Breast epithelium (tissue), 4 donors: ENCODE measurements at regions not wholly inside any gene's neighbourhood (a gene's known extent, or its start where the extent isn't known, plus 50 kb on each side); places are given as distances from the start of the nearest gene placed in this dataset.

Experiments used
- DNase-seq, 2 donors: peaks; one replicate each; pipeline ENCODE4 v3.0.0-alpha.2; 2019; ENCODE audit warnings: low spot score in 2 of 2
- H3K27ac ChIP-seq, 2 donors: fragments of 200-600 bp; sonication (generic) in 1 of 2; one replicate each; pipeline ENCODE4 v1.5.1; 2016 to 2019; ENCODE audit warnings: mild to moderate bottlenecking in 1 of 2
- H3K27me3 ChIP-seq, 2 donors: fragments of 200-600 bp; sonication (generic) in 1 of 2; one replicate each; pipeline versions ENCODE4 v1.5.1 to v1.6.0; 2017 to 2019; ENCODE audit warnings: control low read depth in 1 of 2, mild to moderate bottlenecking in 1 of 2
- H3K36me3 ChIP-seq: fragments of 200-600 bp; one replicate; pipeline ENCODE4 v1.5.1; 2019
- H3K4me1 ChIP-seq, 2 donors: fragments of 200-600 bp; sonication (generic); one replicate each; pipeline ENCODE4 v1.5.1; 2016 to 2019; ENCODE audit warnings: control low read depth in 1 of 2
- H3K4me3 ChIP-seq, 3 donors: fragments of 200-600 bp; sonication (generic); 1 replicate in 2 of 3; 2 replicates in 1 of 3; pipeline ENCODE4 v1.5.1; 2016 to 2019; ENCODE audit warnings: mild to moderate bottlenecking in 3 of 3, moderate library complexity in 2 of 3
- H3K9me3 ChIP-seq, 2 donors: fragments of 200-600 bp; sonication (generic) in 1 of 2; one replicate each; pipeline ENCODE4 v1.5.1; 2016 to 2019; ENCODE audit warnings: control low read depth in 1 of 2
- POLR2A ChIP-seq: fragments of 450-650 bp; IDR thresholded peaks from one replicate; pipeline ENCODE4 v1.6.1; 2016; ENCODE audit warnings: antibody characterized with exemption, mild to moderate bottlenecking, moderate library complexity
- POLR2AphosphoS5 ChIP-seq, 3 donors: sonication (generic); formaldehyde crosslinking; IDR thresholded peaks; one replicate each; pipeline ENCODE4 v1.6.1; 2017; ENCODE audit warnings: antibody characterized with exemption in 3 of 3
- intact Hi-C: fragments of 100-400 bp; cut with DNase I; formaldehyde crosslinking; loops from one replicate; pipeline ENCODE4 v1.15.1; 2023; ENCODE audit warnings: low total_unique reads
- TF ChIP-seq, protein P1 (sequence below), 3 donors: fragments of 450-650 bp; IDR thresholded peaks; one replicate each; pipeline ENCODE4 v1.5.1; 2016 to 2017; ENCODE audit warnings: antibody characterized with exemption in 3 of 3, mild to moderate bottlenecking in 3 of 3, moderate library complexity in 3 of 3

DNA sequence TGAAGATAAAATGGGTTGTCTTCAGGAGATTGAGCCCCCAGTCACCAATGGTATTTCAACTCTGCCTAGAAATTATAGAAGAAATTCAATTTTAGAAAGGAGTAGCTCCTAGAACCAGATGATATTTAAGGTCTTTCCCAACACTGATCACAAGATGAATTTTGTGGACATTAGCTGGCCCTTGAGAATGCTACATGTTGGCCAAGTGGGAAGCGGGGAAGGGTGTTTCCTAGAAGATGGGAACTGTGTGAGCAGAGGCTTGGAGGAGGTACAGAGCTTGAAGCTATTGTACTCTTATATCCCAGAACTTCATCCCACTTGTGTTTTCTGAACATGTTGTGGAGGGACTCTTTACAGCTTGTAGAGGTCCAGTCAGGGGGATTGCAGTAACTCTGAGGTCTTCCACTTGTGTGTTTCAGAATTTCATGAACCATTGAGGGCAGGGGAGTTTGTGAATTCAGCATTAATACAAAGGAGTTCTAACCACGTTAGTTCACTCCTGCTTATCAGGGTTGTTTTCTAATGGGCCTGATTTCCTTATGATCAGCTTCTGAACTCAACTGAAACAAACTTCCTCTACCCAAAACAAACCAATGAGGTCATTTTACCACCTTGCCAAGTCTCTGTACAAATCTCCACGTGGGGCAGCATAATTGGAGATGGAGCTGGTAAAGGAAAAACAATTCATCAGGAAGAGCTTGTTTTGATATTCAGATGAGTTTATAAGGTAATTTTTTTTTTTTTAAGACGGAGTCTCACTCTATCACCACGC, 152.6 kb upstream of the TPM1 start:
- Histone ChIP-seq H3K9me3 (no peaks in the 10 kb centered on the region), H3K4me3 (no peak overlapping the region), H3K27me3 (no peaks in the 10 kb centered on the region), H3K27ac (peak overlapping the region; percentile 26 to 70), H3K4me1 (no peaks in the 10 kb centered on the region), H3K36me3 (no peaks in the 10 kb centered on the region)
- intact Hi-C loops, result no loop called here
- TF ChIP-seq, protein P1, sequence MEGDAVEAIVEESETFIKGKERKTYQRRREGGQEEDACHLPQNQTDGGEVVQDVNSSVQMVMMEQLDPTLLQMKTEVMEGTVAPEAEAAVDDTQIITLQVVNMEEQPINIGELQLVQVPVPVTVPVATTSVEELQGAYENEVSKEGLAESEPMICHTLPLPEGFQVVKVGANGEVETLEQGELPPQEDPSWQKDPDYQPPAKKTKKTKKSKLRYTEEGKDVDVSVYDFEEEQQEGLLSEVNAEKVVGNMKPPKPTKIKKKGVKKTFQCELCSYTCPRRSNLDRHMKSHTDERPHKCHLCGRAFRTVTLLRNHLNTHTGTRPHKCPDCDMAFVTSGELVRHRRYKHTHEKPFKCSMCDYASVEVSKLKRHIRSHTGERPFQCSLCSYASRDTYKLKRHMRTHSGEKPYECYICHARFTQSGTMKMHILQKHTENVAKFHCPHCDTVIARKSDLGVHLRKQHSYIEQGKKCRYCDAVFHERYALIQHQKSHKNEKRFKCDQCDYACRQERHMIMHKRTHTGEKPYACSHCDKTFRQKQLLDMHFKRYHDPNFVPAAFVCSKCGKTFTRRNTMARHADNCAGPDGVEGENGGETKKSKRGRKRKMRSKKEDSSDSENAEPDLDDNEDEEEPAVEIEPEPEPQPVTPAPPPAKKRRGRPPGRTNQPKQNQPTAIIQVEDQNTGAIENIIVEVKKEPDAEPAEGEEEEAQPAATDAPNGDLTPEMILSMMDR (IDR thresholded peaks at IDR 0.05), result no peak
- TF ChIP-seq POLR2AphosphoS5 (IDR thresholded peaks at IDR 0.05), result peak in 1 of 3 donors; percentile 18
- no peak for TF ChIP-seq POLR2A
- no peak for DNase-seq

DNA sequence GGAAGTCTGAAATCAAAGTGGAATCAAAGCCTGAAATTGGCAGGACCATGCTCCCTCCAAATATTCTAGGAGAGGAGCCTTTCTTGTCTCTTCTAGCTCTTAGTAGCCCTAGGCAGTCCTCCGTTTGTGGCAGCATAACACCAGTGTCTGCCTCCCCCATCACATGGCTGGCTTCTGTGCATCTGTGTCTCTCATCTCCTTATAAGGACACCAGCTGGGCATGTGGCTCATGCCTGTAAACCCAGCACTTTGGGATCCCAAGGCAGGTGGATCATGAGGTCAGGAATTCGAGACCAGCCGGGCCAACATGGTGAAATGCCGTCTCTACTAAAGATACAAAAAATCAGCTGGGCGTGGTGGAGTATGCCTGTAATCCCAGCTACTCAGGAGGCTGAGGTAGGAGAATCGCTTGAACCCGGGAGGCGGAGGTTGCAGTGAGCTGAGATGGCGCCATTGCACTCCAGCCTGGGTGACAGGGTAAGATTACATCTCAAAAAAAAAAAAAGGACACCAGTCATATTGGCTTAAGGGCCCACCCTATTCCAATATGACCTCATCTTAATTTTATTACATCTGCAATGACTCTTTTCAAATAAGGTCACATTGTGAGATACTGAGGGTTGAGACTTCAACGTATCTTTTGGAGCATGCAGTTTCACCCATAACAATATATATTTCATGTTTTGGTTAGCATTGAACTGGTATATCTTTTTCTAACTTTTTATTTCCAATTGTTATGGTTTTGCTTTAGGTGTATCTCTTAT, 148.0 kb upstream of the TPM1 start:
- no peaks in the 10 kb centered on the region for H3K9me3 ChIP-seq
- no peak for DNase-seq
- H3K36me3 ChIP-seq, result no peaks in the 10 kb centered on the region
- H3K27ac ChIP-seq, result peak overlapping the region; percentile 21 to 98
- peaks cover 4 to 19% of the 10 kb centered on the region in 2 donors for H3K4me1 ChIP-seq
- intact Hi-C loops, result loop anchor here (5.0 kb wide), 1 partner anchor 48 kb away; no protein-coding TSS in a partner anchor
- TF ChIP-seq POLR2A (no peak), POLR2AphosphoS5 (IDR thresholded peaks at IDR 0.05) (no peak)
- TF ChIP-seq, protein P1 (IDR thresholded peaks at IDR 0.05), result no peak
- no peak overlapping the region for H3K4me3 ChIP-seq
- no peaks in the 10 kb centered on the region for H3K27me3 ChIP-seq

DNA sequence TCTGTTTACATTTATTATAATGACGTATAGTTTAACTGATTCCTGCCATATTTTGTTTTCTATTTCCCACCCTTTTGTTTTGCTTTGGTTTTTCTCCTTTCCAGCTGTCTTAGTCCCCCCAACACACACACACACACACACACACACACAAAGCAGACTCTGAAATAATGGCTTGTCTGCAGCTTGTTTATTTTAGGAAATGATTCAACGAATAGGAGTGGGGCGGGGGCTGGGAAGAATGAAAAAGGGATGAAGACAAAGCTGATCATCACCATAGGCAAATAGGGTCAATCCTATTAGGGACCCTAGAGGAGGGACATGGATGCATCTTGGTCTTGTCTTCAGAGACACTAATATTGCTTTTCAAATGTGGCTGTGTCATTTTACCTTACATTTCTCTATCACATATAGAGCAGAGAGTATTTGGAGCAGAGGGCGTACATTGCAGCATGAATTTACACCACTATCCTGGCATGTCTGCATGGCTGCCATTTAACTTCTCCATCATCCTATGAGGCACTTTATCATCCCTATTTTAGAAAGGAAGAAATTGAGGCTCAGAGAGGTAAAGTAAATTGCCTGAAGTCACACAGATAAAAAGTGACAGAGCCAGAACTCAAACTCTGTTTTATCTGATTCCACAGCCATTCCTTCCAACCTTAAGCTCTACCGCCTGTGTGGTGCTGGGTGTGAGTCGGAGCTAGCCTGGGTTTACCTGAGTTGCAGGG, 147.2 kb upstream of the TPM1 start:
- Histone ChIP-seq H3K27me3 (no peaks in the 10 kb centered on the region), H3K4me3 (no peak overlapping the region), H3K4me1 (peaks cover 4 to 22% of the 10 kb centered on the region in 2 donors), H3K9me3 (no peaks in the 10 kb centered on the region), H3K27ac (peak overlapping the region; percentile 97 to 98), H3K36me3 (no peaks in the 10 kb centered on the region)
- intact Hi-C loops, result loop anchor here (5.0 kb wide), 1 partner anchor 47 kb away; no protein-coding TSS in a partner anchor
- no peak for DNase-seq
- no peak for TF ChIP-seq POLR2A
- no peak for TF ChIP-seq POLR2AphosphoS5 (IDR thresholded peaks at IDR 0.05)
- TF ChIP-seq, protein P1 (IDR thresholded peaks at IDR 0.05), result no peak

DNA sequence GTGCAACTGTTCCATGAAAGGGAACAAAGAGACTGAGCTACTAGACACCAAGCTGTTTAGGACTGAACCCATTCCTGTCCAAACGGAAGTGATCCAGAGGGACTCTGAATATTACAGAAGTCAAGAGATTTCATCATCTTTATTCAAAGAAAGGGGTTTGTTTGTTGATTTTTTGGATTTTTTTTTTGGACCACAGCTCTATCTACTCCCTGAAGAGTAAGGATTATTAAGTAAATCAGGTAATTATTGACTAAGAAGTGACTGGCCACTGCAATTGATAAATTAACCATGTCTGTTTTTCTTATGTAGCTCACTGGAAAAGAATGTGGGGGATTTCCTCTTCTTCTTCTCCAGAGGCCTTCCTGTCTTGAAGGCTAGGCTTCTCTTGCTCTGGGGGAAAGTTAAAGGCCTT, 146.6 kb upstream of the TPM1 start:
- DNase-seq, result no peak
- intact Hi-C loops, result loop anchor here (5.0 kb wide), 1 partner anchor 46 kb away; no protein-coding TSS in a partner anchor

More for the DNA sequence above, 146.6 kb upstream of the TPM1 start:
- H3K36me3 ChIP-seq, result no peaks in the 10 kb centered on the region
- H3K27ac ChIP-seq, result peak overlapping the region; percentile 97 to 98
- H3K27me3 ChIP-seq, result no peaks in the 10 kb centered on the region
- no peaks in the 10 kb centered on the region for H3K9me3 ChIP-seq
- H3K4me3 ChIP-seq, result no peak overlapping the region
- H3K4me1 ChIP-seq, result peaks cover 4 to 22% of the 10 kb centered on the region in 2 donors
- TF ChIP-seq, protein P1 (IDR thresholded peaks at IDR 0.05), result no peak
- TF ChIP-seq POLR2AphosphoS5 (IDR thresholded peaks at IDR 0.05) (no peak), POLR2A (no peak)
